ENCODE measurements at regions not wholly inside any gene's neighbourhood (a gene's known extent, or its start where the extent isn't known, plus 50 kb on each side); places are given as distances from the start of the nearest gene placed in this dataset.
A peak's percentile ranks its signal among the peaks of the same experiment; 100 is the strongest.
"Not testable (repeated sequence)": the region's sequence is repeated elsewhere in the genome, so short reads cannot be mapped to it uniquely, and the experiment has no call there.

DNA sequence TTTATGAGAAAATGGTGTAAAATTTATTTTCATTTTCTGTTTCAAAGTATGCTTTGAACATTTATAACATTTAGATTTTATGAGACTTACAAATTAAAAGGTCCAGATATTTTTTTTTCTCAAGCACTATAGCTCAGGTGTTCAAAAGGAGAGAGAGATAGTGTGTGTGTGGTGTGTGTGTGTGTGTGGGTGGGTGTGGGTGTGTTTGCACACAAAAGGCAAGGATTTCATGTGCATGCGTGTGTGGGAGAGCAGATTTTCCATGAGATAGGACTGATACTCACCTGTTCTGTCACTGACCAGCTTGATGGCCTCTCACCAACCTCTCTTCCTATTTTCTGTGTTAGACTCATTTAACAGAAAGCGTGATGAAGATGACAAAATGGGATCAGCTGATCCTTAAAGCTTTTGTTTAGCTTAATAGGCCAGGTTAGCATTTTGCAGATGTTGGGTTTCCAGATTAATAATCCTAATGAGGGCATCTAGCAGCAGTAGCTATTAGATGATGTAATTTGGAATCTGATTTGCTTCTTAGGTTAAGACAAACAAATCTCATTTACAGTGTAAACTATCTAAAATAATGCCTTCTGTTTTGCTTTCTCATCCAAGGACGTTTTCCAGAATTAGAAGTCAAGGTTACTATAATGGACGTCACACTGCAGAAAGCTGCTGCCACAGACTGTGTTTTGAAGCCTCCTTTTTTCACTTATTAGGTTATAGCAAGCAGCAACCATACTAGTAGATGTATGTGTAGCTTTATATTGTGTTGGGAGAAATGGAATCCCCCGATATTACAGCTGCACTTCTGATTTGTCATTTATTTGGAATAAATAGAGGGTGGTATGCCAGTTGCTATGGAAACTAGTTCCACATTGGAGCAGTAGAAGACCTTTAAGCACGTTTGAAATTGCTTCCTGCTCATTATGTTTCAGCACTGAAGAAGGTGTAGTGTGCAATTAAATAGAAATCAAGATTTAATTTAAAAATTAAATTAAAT, 355.6 kb downstream of the TAF11L14 start:
- DNase-seq: no peak

DNA sequence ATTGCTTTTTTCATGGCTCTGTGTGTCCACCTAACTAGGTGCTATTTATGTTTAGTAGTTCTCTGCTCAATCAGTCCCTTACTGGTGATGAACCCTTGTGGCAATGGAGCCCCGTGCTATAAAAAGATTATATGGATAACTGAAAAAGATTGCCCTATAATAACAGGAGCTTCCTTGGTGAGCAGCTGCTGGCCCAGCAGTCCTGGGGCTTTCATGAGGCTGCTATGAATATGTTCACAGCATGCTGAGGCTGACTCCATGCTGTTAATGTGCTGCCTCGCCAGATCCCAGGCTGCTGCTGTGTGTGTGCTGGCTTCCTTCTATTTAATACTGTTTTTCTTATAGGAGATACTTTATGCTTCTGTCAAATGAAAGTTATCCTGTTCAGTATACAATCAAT, 357.5 kb downstream of the TAF11L14 start:
- peak; percentile 69 for DNase-seq

DNA sequence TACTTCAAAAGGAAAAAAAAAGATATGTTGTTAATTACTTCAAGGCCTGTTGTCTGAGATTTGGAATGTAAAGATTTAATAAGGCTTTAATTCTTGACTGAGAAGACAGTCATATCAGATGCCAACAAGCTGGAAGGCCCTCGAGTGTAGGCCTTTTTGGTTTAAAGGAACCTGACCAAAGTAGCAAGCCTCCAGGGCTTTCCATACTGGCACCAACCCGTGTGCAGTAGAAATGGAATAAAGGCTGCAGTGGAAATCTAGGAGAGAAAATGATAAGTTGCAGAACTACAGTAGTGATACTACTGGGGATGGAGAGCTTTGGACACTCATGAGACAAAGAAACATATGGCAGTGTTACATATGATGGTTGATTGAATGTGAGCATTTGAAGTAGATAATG, 358.0 kb downstream of the TAF11L14 start:
- peak; percentile 37 for DNase-seq

DNA sequence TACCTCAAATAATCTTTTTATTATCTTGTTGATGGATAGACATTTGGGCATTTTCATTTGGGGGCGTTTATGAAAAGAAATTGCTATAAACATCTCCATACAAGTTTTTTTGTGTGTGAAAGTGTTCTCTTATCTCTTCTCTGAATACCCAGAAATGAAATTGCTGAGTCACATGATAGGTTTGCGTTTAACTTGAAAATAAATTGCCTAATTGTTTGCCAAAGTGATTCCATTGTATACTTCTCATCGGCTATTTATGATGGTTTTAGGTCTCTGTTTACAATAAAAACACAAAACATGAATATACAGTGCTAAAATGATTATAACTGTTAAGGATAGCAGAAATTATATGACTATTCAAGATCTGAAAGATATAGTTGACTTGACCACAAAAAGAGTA, 361.7 kb downstream of the TAF11L14 start:
- DNase-seq: no peak

DNA sequence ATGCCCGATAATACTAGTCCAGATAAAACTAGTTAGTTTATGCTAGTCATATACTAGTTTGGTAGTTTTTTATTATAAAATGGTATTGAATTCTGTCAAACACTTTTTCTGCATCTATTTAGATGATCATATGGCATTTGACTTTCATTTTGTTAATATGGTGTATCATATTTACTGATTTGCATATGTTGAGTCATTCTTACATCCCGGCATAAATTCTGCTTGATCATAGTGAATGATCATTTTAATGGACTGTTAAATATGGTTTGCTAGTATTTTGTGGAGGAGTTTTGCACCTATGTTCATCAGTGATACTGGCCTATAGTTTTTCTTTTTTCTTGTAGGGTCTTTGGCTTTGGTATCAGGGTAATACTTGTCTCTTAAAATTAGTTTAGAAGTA, 365.6 kb downstream of the TAF11L14 start:
- no peak for DNase-seq

DNA sequence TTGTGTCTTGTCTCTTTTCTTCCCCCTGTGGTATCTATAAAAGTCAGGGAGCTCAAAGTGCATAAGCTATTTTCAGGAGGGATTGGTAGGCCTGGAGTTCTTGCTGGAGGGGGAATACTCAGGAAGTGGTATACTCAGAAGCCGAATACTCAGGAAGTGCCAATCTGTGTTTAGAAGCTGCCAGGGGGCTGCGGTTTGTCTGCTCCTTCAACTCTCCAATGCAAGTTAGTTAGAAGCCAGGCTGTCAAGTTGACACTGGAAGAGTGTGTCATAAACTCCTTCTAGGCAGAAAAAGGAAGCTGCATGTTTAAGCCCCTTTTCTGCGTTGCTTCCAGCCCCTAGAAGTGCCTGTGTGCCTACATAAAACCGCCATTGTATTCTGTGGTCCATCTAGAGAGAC, 366.5 kb downstream of the TAF11L14 start:
- DNase-seq: no peak

DNA sequence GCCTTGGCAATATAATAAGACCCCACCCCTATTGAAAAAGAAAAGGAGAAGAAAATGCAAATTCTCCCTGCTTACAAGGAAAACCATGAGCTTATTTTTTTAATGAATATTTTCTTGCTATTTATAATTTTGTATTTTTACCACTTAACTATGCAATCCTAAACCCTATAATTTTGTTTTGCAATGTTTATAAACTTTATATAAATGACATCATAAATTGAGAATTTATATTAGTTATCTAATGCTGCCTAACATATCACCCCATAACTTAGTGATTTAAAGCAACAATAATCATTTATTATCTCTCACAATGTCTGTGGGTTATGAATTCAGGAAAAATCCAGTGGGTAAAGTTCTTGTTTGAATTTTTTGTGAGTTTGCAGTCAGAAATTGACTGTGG, 369.1 kb downstream of the TAF11L14 start:
- no peak for DNase-seq

DNA sequence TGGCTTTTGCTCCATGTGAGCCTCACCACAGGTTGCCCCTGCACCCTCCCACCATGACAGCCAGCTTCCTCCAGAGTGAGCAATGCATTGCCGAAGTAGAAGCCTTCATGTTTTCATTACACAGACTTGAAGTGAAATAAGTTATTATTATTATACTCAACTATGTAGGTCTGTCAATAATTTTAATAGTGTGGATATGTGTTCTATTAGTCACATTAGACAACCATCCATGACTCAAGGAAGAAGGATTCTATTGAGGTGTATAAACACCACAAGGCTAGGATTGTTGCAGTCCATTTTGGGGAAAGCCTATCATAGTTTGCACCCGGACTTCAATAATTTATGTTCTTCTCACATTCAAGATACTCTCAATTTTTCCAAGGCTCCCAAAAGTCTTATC, 369.5 kb downstream of the TAF11L14 start:
- no peak for DNase-seq

DNA sequence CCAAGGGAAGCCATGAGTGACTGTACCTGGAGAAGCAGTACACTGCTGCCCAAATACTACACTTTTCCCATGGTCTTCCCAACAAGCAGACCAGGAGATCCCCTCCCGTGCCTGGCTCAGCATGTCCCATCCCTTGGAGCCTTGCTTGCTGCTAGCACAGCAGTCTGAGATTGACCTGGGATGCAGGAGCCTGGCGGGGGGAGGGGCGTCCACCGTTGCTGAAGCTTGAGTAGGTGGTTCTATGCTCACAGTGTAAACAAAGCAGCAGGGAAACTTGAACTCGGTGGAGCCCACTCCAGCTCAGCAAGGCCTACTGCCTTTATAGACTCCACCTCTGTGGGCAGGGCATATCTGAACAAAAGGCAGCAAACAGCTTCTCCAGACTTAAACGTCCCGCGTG, 372.0 kb downstream of the TAF11L14 start:
- not testable (repeated sequence) for DNase-seq

DNA sequence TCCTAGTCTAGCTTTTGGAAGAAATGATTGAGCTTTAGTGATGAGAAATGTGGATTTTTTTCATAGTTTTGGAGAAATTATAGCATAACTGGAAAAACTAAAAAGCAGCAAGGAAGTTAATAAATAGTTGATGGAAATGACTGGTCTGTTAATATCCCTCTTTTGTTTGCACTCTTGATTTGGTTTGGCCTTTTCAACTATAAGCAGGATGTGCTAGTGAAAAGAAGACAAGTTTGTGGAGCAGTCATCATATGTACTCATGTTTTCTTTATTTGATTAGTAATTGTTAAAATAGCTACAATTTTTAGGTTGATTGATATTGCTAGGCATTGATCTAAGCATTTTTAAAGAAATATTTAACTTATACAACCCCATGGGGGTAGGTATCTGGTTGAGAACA, 374.7 kb downstream of the TAF11L14 start:
- no peak for DNase-seq

DNA sequence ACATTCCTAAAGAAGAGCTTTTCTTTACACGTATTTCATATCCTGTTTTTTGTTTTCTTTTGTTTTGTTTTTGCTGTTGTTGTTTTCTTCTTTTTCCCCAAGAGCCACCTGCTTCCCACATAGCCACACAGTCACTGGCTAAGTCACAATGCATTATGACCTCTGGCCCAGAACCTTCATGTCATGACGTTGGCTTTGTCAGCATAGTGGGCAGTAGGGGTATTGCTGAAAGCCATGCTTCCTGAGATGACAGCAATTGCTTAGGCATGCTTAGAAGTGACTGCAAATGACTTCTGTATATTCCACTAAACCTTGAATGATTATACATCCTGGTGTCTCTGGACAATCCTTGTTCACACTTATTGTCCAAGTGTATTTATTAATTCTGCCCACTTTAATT, 375.8 kb downstream of the TAF11L14 start:
- no peak for DNase-seq

DNA sequence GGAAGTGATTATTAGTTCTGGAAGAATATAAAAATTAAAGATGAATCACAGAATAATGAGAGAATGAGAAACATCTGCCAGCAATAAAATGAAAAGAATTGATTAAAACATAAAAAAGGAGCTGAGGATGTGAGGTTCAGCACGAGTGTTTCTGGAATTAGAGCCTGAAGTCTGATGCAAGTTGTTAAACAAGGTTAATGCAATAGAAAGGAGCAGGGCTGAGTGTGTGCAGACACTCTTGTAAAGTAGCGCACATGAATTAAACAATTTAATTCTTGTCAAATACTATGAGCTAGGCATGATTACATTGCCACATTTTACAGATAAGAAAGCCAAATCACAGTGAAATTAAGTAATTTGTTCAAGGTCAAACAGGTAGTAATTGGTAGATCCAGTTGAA, 384.2 kb downstream of the TAF11L14 start:
- no peak for DNase-seq

DNA sequence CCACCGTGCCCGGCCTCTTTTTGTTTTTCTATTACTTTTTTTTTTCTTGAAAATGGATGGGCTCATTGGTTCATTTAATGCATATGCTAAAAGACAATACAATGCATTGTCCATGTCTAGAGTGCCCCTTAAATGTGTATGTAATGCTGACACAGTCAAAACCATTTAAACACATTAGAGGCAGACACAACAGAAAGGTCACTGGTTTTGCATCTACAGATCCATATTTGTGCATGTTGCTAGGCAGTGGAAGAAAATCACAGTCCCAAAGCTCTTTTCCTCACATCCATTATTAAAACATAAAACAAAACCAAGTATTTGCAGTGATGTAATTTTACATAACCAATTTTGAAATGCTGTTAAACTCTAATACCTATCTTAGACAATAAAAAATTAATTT, 389.0 kb downstream of the TAF11L14 start:
- DNase-seq: no peak

DNA sequence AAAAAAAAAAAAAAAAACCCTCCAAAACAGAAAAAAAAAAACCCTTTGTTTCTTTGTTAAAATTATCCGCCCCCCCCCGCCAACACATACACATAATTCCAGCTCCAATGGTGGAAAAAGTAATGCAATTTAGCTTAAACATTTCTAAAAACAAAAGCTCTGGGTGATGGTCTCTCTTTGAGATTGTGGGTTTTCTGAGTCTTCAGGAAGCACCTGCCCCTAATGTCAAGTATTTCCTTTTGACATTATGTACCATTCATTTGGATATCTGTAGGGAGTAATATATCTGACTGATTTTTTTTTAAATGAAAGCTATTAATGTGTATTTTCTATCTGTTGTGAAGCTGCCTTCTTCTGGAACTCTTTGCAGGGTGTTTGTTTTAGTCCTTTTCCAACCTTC, 389.7 kb downstream of the TAF11L14 start:
- no peak for DNase-seq

DNA sequence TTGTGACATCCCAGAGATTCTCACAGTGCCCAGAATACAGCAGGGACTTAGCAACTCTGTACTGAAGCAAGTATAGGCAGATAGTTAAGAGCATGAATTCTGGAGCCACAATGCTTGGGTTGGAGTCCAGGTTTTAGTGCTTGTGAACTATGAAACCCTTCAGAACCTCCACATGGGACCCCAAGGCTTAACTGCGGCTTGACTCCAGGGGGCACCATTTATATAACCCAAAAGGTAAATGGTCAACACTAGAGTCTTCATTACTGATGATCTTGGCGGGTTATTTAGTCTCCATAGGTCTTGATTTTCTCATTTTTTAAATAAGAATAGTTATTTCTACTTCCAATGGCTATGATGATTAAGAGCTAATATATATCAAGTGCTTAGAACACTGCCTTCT, 390.3 kb downstream of the TAF11L14 start:
- DNase-seq: no peak

DNA sequence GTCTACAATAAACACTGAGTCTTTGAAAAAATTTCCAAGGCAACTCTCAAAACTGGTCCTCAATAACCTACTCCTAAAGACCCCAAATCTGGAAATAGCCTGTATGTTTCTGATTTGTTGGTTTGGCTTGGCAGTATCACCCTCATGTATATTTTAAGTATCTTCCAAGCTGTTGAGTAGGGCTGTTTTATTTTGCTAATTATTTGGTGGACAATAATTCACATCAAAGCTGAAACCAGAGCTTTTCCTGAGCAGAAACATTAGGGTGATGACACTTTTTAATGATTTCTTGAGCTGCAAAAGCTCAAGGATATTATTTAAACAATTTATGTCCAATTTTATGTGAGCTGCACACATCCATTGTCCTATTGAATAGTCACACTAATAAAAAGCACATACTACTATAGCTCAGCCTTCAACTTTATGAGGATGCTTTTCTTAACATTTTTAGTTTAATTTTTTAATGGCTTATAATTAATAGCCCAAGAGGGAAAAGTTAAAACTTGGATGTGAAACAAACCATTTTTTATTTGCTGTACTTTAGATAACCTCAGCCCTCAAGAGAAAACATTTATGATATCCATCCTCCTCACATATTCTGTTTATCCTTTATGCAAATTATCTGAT, 393.1 kb downstream of the TAF11L14 start:
- DNase-seq: no peak

DNA sequence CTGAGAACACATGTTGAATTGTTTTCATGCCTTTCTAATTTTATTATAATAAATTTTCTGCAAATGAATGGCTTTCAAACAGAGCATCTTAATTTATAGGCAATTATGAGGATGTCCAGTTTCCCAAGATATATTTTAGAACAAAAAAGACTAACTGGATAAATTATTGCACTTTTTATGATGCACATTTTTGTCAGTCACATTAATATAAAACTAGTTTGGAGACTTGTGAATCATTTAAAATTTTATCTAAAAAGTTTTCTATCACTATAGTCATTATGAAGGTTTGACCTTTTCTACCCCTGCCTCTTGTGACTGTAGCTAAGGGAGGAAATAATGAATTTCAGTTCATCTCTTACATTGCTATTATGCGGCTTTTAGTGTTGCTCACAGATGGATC, 393.8 kb downstream of the TAF11L14 start:
- no peak for DNase-seq

DNA sequence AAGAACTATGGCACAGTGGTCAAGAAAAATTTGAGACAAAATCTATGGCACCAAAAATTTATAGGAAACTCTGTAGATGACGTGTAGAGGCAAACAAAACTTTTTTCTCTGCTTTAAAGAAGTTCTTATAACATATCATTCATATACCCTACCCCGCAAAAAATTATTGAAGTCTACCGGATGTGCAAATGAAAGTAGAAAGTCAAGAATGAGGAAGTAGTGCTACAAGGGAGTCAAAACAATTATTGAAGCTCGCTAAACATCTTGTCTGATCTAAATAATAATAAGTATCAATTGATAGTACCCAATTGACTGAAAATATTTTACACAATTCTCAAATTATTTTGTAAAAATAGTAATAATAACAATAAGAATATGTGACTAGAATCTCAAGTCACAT, 398.5 kb downstream of the TAF11L14 start:
- no peak for DNase-seq

DNA sequence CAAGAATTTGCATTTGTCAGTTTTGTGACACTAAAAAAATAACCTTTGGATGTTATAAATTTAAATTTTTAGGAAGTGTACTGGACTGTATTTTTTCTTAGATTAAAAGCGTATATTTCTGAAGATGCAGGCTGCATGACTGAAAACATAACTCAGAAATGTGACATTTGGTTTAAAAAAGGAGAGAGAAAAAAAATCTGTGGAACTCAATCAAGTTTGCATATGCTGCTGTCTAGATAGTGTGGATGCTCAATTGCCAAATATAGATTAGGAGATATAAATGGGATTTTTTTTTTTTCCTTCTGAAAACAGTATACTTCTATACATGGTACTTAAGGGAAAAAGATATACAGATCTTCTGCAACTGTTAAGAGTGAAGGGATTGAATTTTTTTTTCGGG, 402.3 kb downstream of the TAF11L14 start:
- peak; percentile 86 for DNase-seq

DNA sequence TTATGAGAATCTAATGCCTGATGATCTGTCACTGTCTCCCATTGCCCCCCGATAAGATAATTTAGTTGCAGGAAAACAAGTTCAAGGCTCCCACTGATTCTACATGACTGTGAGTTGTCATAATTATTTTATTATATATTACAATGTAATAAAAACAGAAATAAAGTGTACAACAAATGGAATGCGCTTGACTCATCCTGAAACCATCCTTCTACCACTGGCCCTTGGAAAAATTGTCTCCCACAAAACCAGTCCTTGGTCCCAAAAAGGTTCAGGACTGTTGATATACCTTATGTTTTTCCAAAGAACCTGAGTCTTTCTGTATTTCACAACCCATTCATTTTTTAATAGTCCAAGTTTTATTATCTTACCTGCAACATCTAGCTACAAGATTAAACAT, 403.5 kb downstream of the TAF11L14 start:
- no peak for DNase-seq

DNA sequence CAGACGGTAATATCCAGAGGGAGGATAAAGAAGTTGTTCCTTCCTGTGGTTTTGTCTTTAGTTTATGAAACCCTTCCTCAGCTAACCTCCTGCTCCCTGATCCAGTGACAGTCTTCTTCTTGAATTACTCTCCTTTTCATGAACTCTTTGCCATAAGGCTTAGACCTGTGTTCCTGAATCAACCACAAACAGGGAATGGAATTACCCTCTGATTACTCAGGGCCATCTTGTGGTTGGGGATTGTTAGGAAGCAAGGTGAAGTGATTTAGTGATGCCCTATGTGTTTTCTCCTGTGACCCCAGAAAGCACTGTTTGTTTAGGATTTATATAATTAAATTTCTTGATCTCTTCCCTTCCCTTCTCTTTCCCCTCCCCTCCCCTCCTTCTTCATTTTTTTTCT, 409.1 kb downstream of the TAF11L14 start:
- DNase-seq: peak; percentile 41

DNA sequence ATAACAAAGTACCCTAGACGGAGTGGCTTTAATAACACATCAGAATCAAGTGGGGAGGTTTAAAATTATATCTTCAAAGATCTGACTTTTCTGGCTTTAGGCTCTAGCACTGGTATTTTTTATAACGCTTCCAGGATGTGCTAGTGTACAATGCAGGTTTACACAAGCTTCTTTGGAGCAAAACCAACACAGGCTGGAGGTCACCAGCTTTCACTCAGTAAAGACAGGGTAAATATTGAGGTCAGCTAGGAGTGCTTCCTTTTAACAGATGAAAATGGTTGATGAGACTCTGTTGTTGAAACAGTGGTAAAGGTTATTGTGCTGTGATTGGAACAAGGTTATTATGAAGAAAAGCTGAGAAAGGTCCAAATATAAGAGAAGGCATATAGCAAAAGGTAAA, 414.2 kb downstream of the TAF11L14 start:
- DNase-seq: no peak

DNA sequence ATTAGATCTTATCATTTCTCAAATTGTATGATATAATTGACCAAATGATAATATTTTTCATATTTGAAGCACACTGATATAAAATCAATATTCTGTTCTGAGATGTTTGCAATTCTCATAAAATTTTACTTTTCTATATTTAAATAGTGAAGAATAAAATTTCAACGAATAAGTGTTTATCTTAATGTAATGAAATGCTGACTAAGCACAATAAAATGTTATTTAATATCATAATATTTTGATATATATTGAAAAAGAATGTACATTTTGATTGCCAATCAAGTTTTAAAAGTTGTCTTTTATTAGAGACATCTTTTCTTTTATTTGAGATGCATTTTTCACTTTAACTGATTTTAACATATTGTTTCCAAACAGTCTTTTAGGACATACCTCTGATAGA, 416.1 kb downstream of the TAF11L14 start:
- DNase-seq: no peak

DNA sequence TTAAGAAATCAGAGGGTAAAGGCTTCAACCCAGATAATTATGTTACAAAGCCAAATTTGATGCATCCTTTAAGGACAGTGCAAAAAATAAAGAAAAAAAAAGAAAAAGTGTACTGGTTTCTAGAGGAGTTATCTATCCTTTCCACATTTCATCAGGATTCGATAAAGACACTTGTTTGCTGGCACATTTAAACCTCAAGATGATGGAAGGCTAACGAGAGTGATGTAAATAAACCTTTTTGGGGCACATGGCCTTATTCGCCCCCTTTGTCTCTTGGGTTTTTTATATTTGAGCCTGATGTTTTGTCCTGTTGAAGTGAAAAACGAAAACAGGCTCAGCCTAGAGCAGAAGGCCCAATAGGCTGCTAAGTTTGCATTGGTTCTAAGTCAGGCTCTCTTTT, 416.5 kb downstream of the TAF11L14 start:
- no peak for DNase-seq

DNA sequence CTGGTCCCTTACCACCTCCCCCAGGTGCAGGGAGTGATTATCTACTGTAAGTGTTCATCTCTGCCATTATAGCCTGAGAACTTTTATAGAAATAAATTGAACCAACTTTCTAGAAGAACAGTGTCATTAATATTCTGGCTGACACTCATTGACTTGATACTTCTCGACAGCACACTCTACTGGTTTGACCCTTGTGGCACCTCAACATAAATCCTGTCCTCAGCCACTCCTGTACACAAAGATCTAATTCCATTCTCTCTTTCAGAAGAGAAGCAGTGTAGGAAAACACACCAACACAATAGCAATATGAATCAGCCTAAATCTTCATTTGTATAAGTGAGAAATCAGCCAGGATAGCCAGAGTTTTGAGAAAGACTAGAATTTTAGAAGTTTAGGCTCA, 417.7 kb downstream of the TAF11L14 start:
- no peak for DNase-seq
